ENCODE measurements at regions not wholly inside any gene's neighbourhood (a gene's known extent, or its start where the extent isn't known, plus 50 kb on each side); places are given as distances from the start of the nearest gene placed in this dataset.

- no peak for DNase-seq (ENCODE audit: extremely low read depth in 1 of 2, low read depth in 1 of 2)
Measured at GRCh38 chr3:18127859-18128681, 297.1 kb downstream of the SATB1 start.

GRCh38 chr3:18127174-18127858 lies 297.8 kb downstream of the SATB1 start:
- DNase-seq (ENCODE audit: extremely low read depth in 1 of 2, low read depth in 1 of 2), result no peak

GRCh38 chr3:18126772-18127171 lies 298.4 kb downstream of the SATB1 start:
- no peak for DNase-seq (ENCODE audit: extremely low read depth in 1 of 2, low read depth in 1 of 2)

GRCh38 chr3:18124501-18124900 lies 300.6 kb downstream of the SATB1 start:
- no peak for DNase-seq (ENCODE audit: extremely low read depth in 1 of 2, low read depth in 1 of 2)

GRCh38 chr3:18122264-18122663 lies 302.9 kb downstream of the SATB1 start:
- no peak for DNase-seq (ENCODE audit: extremely low read depth in 1 of 2, low read depth in 1 of 2)

GRCh38 chr3:18121020-18121419 lies 304.1 kb downstream of the SATB1 start:
- no peak for DNase-seq (ENCODE audit: extremely low read depth in 1 of 2, low read depth in 1 of 2)

GRCh38 chr3:18119866-18120265 lies 305.3 kb downstream of the SATB1 start:
- no peak for DNase-seq (ENCODE audit: extremely low read depth in 1 of 2, low read depth in 1 of 2)

GRCh38 chr3:18114894-18115293 lies 310.2 kb downstream of the SATB1 start:
- DNase-seq (ENCODE audit: extremely low read depth in 1 of 2, low read depth in 1 of 2), result no peak

GRCh38 chr3:18113417-18113816 lies 311.7 kb downstream of the SATB1 start:
- no peak for DNase-seq (ENCODE audit: extremely low read depth in 1 of 2, low read depth in 1 of 2)

GRCh38 chr3:18112674-18113375 lies 312.3 kb downstream of the SATB1 start:
- no peak for DNase-seq (ENCODE audit: extremely low read depth in 1 of 2, low read depth in 1 of 2)

GRCh38 chr3:18111796-18112232 lies 313.3 kb downstream of the SATB1 start:
- DNase-seq (ENCODE audit: extremely low read depth in 1 of 2, low read depth in 1 of 2), result no peak

- DNase-seq (ENCODE audit: extremely low read depth in 1 of 2, low read depth in 1 of 2), result no peak
Measured at GRCh38 chr3:18103591-18103990, 321.5 kb downstream of the SATB1 start.

- DNase-seq (ENCODE audit: extremely low read depth in 1 of 2, low read depth in 1 of 2), result no peak
Measured at GRCh38 chr3:18100121-18100520, 325.0 kb downstream of the SATB1 start.

GRCh38 chr3:18099611-18100010 lies 325.5 kb downstream of the SATB1 start:
- no peak for DNase-seq (ENCODE audit: extremely low read depth in 1 of 2, low read depth in 1 of 2)

- no peak for DNase-seq (ENCODE audit: extremely low read depth in 1 of 2, low read depth in 1 of 2)
Measured at GRCh38 chr3:18098960-18099587, 326.1 kb downstream of the SATB1 start.

GRCh38 chr3:18097989-18098388 lies 327.1 kb downstream of the SATB1 start:
- no peak for DNase-seq (ENCODE audit: extremely low read depth in 1 of 2, low read depth in 1 of 2)

- no peak for DNase-seq (ENCODE audit: extremely low read depth in 1 of 2, low read depth in 1 of 2)
Measured at GRCh38 chr3:18097473-18097872, 327.7 kb downstream of the SATB1 start.

- no peak for DNase-seq (ENCODE audit: extremely low read depth in 1 of 2, low read depth in 1 of 2)
Measured at GRCh38 chr3:18092726-18093125, 332.4 kb downstream of the SATB1 start.

GRCh38 chr3:18090377-18090776 lies 334.8 kb downstream of the SATB1 start:
- DNase-seq (ENCODE audit: extremely low read depth in 1 of 2, low read depth in 1 of 2), result no peak

- DNase-seq (ENCODE audit: extremely low read depth in 1 of 2, low read depth in 1 of 2), result no peak
Measured at GRCh38 chr3:18087988-18088387, 337.2 kb downstream of the SATB1 start.

- no peak for DNase-seq (ENCODE audit: extremely low read depth in 1 of 2, low read depth in 1 of 2)
Measured at GRCh38 chr3:18086760-18087159, 338.4 kb downstream of the SATB1 start.
